K562 (cell line): ENCODE measurements at regions not wholly inside any gene's neighbourhood (a gene's known extent, or its start where the extent isn't known, plus 50 kb on each side); places are given as distances from the start of the nearest gene placed in this dataset.

Experiments used
- ATAC-seq: fragments of 200-7000 bp; cut with Tn5 transposase; 3 replicates; pipeline ENCODE4 v1.9.1; 2020; ENCODE audit warnings: moderate library complexity
- BruUV-seq: library from RNA; stranded (reverse); fragments of 400-500 nt; replicated peaks from 2 replicates; lab custom pipeline; 2021; lab: Mats Ljungman, UMichigan
- CTCF ChIA-PET: fragments of 300-600 bp; formaldehyde crosslinking; extraction: SDS; loops from one replicate; lab custom pipeline; 2021; ENCODE audit warnings: low intra/inter-chr PET ratio; lab: Yijun Ruan, JAX
- POLR2A ChIA-PET: fragments of 300-600, 350-650 bp; sonication (Branson Sonifier 250); formaldehyde crosslinking; extraction: SDS; loops from one replicate; lab custom pipeline; 2021; ENCODE audit warnings: antibody characterized with exemption, inconsistent platforms; lab: Yijun Ruan, JAX
- DNase-seq, 4 experiments: peaks; one replicate each; pipeline versions ENCODE4 v3.0.0 to v3.0.0-alpha.2; 2011 to 2018; ENCODE audit warnings: low spot score in 3 of 4, mixed read lengths in 3 of 4; ENCODE audit errors: extremely low read depth in 1 of 4
- FAIRE-seq: peaks from 2 replicates; lab custom pipeline; 2011; peaks lifted over from hg19 to GRCh38; lab: Jason Lieb, UNC
- H2AFZ ChIP-seq: 2 replicates; pipeline ENCODE4 v1.6.0; 2011; ENCODE audit warnings: low read depth, low read length, control low read depth, inconsistent platforms
- H3K27ac ChIP-seq: fragments of 200-600 bp; 3 replicates; pipeline ENCODE4 v1.8.0; 2011; ENCODE audit warnings: low read depth, mild to moderate bottlenecking, control low read depth, inconsistent platforms, low read length, moderate library complexity, mixed read lengths; ENCODE audit errors: extremely low read depth
- H3K27me3 ChIP-seq, 2 experiments: fragments of 300-600 bp in 1 of 2; 2 replicates in 1 of 2; 3 replicates in 1 of 2; pipeline versions ENCODE4 v1.6.0 to v1.8.0; 2011; ENCODE audit warnings: inconsistent platforms in 2 of 2, low read length in 2 of 2, mild to moderate bottlenecking in 1 of 2, mixed read lengths in 1 of 2, moderate library complexity in 1 of 2; ENCODE audit not compliant: control insufficient read depth in 2 of 2, insufficient read depth in 2 of 2
- H3K36me3 ChIP-seq: fragments of 300-600 bp; 3 replicates; pipeline ENCODE4 v1.8.0; 2011; ENCODE audit warnings: mild to moderate bottlenecking, low read length, inconsistent platforms; ENCODE audit not compliant: control insufficient read depth, insufficient read depth
- H3K4me1 ChIP-seq, 2 experiments: fragments of 200-600 bp in 1 of 2; replicated peaks in 1 of 2; 2 replicates in 1 of 2; 3 replicates in 1 of 2; pipeline versions ENCODE4 v1.5.1 to v1.8.0; 2011; ENCODE audit warnings: inconsistent platforms in 2 of 2, low read length in 2 of 2, mild to moderate bottlenecking in 1 of 2, mixed read lengths in 1 of 2, moderate library complexity in 1 of 2; ENCODE audit not compliant: control insufficient read depth in 2 of 2, insufficient read depth in 2 of 2
- H3K4me2 ChIP-seq: 2 replicates; pipeline ENCODE4 v1.6.1; 2011; ENCODE audit warnings: low read length, control low read depth, inconsistent platforms, mixed read lengths; ENCODE audit not compliant: insufficient read depth
- H3K4me3 ChIP-seq: fragments of 200-600 bp; sonication (generic), shearing (Covaris generic); 2 replicates; pipeline ENCODE4 v1.5.1; 2016; ENCODE audit warnings: control low read depth, inconsistent platforms
- H3K79me2 ChIP-seq: fragments of 200-600 bp; 3 replicates; pipeline ENCODE4 v1.8.0; 2011; ENCODE audit warnings: low read length, inconsistent platforms; ENCODE audit not compliant: control insufficient read depth, insufficient read depth
- H3K9ac ChIP-seq, 2 experiments: 2 replicates each; pipeline versions ENCODE4 v1.6.0 to v1.6.1; 2011; ENCODE audit warnings: low read depth in 2 of 2, low read length in 2 of 2, control low read depth in 1 of 2, inconsistent platforms in 1 of 2, mild to moderate bottlenecking in 1 of 2, mixed read lengths in 1 of 2; ENCODE audit not compliant: insufficient read depth in 1 of 2
- H3K9me1 ChIP-seq: one replicate; pipeline ENCODE4 v1.6.0; 2011; ENCODE audit warnings: inconsistent platforms, mild to moderate bottlenecking, low read length, moderate library complexity; ENCODE audit not compliant: control insufficient read depth, insufficient read depth
- H3K9me3 ChIP-seq: replicated peaks from 2 replicates; pipeline ENCODE4 v1.5.1; 2011; ENCODE audit warnings: low read depth, low read length, inconsistent platforms; ENCODE audit not compliant: control insufficient read depth, insufficient read depth
- H4K20me1 ChIP-seq: replicated peaks from 2 replicates; pipeline ENCODE4 v1.6.1; 2011; ENCODE audit warnings: low read length, inconsistent platforms, mixed read lengths; ENCODE audit not compliant: control insufficient read depth, insufficient read depth
- CCAR2 ChIP-seq: fragments of 200-400 bp; formaldehyde crosslinking; IDR thresholded peaks from 2 replicates; pipeline ENCODE4 v1.6.1; 2017; ENCODE audit warnings: mild to moderate bottlenecking, low read depth, low read length
- ETV1 ChIP-seq: fragments of 450-650 bp; conservative IDR thresholded peaks from 2 replicates; pipeline ENCODE4 v1.6.1; 2016; ENCODE audit warnings: missing genetic modification characterization, control low read depth, low read depth, missing compliant biosample characterization
- GATAD2A ChIP-seq: fragments of 450-650 bp; IDR thresholded peaks from 2 replicates; pipeline ENCODE4 v1.6.1; 2017
- GATAD2B ChIP-seq: fragments of 450-650 bp; IDR thresholded peaks from 2 replicates; pipeline ENCODE4 v1.6.1; 2017; ENCODE audit warnings: mild to moderate bottlenecking, borderline replicate concordance
- HNRNPLL ChIP-seq: fragments of 200-400 bp; formaldehyde crosslinking; IDR thresholded peaks from 2 replicates; pipeline ENCODE4 v1.6.1; 2017; ENCODE audit warnings: low read length, low read depth, mild to moderate bottlenecking; ENCODE audit not compliant: poor library complexity, severe bottlenecking
- L3MBTL2 ChIP-seq: fragments of 450-650 bp; IDR thresholded peaks from 2 replicates; pipeline ENCODE4 v1.6.1; 2016; ENCODE audit warnings: mild to moderate bottlenecking, moderate library complexity
- MCM5 ChIP-seq: fragments of 450-650 bp; IDR thresholded peaks from 2 replicates; pipeline ENCODE4 v1.6.1; 2016; ENCODE audit warnings: low read depth
- OTX1 ChIP-seq: fragments of 450-650 bp; formaldehyde crosslinking; IDR thresholded peaks from 2 replicates; pipeline ENCODE4 v1.4.0; 2022; ENCODE audit warnings: mild to moderate bottlenecking
- PREB ChIP-seq: sonication (generic); formaldehyde crosslinking; IDR thresholded peaks from 2 replicates; pipeline ENCODE4 v1.8.1; 2023; ENCODE audit warnings: mild to moderate bottlenecking, missing genetic modification reagents
- RBM14 ChIP-seq: fragments of 200-400 bp; formaldehyde crosslinking; IDR thresholded peaks from 2 replicates; pipeline ENCODE4 v1.6.1; 2018; ENCODE audit warnings: low read depth, mild to moderate bottlenecking, low read length, moderate library complexity, borderline replicate concordance; ENCODE audit not compliant: insufficient read depth
- RCOR1 ChIP-seq, 2 experiments: IDR thresholded peaks; 2 replicates each; pipeline ENCODE4 v1.6.1; 2012; ENCODE audit warnings: low read depth in 2 of 2, low read length in 2 of 2, borderline replicate concordance in 1 of 2, improper control_type of control experiment in 1 of 2
- TAL1 ChIP-seq: fragments of 450-650 bp; IDR thresholded peaks from 2 replicates; pipeline ENCODE4 v1.6.1; 2016; ENCODE audit warnings: mild to moderate bottlenecking
- XRCC5 ChIP-seq: fragments of 200-400 bp; formaldehyde crosslinking; IDR thresholded peaks from 2 replicates; pipeline ENCODE4 v1.6.1; 2017; ENCODE audit warnings: low read depth, mild to moderate bottlenecking, low read length
- ZNF12 ChIP-seq: sonication (generic); formaldehyde crosslinking; IDR thresholded peaks from 2 replicates; pipeline ENCODE4 v1.4.0; 2020; ENCODE audit warnings: mild to moderate bottlenecking, missing genetic modification reagents
- ZNF785 ChIP-seq: fragments of 250-450 bp; sonication (Bioruptor Pico); IDR thresholded peaks from 2 replicates; pipeline ENCODE4 v1.4.0; 2020; ENCODE audit warnings: mild to moderate bottlenecking
- WGBS: fragments of 100-300 bp; shearing (Covaris generic); methylation state at CpG from one replicate; pipeline ENCODE4 v1.1.6; 2016; ENCODE audit warnings: low coverage, mixed read lengths; ENCODE audit not compliant: insufficient coverage; ENCODE audit errors: missing lambda C conversion rate; 5-methylcytosine and 5-hydroxymethylcytosine counted together
- in situ Hi-C: fragments of 300-500 bp; cut with MboI; formaldehyde crosslinking; loops from 4 replicates; pipeline ENCODE4 v1.15.0; 2018; ENCODE audit warnings: inconsistent platforms, mixed read lengths
- intact Hi-C: fragments of 100-400 bp; cut with micrococcal nuclease; formaldehyde crosslinking; loops from 2 replicates; pipeline ENCODE4 v1.14.2; 2022
- TF ChIP-seq, protein P1 (sequence below): fragments of 250-450 bp; sonication (Bioruptor Pico); IDR thresholded peaks from 2 replicates; pipeline ENCODE4 v1.4.0; 2020; ENCODE audit warnings: borderline replicate concordance
- TF ChIP-seq, protein P2 (sequence below): fragments of 450-650 bp; IDR thresholded peaks from 2 replicates; pipeline ENCODE4 v1.6.1; 2016; ENCODE audit warnings: antibody characterized with exemption
- TF ChIP-seq, protein P3 (sequence below): IDR thresholded peaks from 2 replicates; pipeline ENCODE4 v1.6.1; 2011; ENCODE audit warnings: borderline replicate concordance, low read depth, mild to moderate bottlenecking, moderate library complexity, low read length; ENCODE audit not compliant: insufficient read depth, poor library complexity, severe bottlenecking

GRCh38 chr3:28947061-28947460 is 333.8 kb upstream of the RBMS3 start (continued):
- no peak for TF ChIP-seq RBM14
- no peak for TF ChIP-seq ZNF12
- no peak for TF ChIP-seq ZNF785 (CRISPR knock-in tag)
- no peak for TF ChIP-seq GATAD2B

- in situ Hi-C loops: no loop called here
- no peak overlapping the region for H3K4me2 ChIP-seq
- TF ChIP-seq XRCC5: no peak
- TF ChIP-seq OTX1 (CRISPR knock-in tag): no peak
- TF ChIP-seq MCM5: no peak
- no peak for TF ChIP-seq L3MBTL2
- TF ChIP-seq, protein P1, sequence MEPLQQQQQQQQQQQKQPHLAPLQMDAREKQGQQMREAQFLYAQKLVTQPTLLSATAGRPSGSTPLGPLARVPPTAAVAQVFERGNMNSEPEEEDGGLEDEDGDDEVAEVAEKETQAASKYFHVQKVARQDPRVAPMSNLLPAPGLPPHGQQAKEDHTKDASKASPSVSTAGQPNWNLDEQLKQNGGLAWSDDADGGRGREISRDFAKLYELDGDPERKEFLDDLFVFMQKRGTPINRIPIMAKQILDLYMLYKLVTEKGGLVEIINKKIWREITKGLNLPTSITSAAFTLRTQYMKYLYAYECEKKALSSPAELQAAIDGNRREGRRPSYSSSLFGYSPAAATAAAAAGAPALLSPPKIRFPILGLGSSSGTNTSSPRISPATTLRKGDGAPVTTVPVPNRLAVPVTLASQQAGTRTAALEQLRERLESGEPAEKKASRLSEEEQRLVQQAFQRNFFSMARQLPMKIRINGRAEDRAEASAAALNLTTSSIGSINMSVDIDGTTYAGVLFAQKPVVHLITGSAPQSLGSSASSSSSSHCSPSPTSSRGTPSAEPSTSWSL (CRISPR knock-in tag): no peak
- TF ChIP-seq, protein P2, sequence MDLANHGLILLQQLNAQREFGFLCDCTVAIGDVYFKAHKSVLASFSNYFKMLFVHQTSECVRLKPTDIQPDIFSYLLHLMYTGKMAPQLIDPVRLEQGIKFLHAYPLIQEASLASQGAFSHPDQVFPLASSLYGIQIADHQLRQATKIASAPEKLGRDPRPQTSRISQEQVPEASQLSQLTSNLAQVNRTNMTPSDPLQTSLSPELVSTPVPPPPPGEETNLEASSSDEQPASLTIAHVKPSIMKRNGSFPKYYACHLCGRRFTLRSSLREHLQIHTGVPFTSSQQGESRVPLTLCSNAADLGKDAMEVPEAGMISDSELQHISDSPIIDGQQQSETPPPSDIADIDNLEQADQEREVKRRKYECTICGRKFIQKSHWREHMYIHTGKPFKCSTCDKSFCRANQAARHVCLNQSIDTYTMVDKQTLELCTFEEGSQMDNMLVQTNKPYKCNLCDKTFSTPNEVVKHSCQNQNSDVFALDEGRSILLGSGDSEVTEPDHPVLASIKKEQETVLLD: no peak
- no peak for TF ChIP-seq CCAR2
- TF ChIP-seq RCOR1 (IDR thresholded peaks at IDR 0.05; ENCODE audit: borderline replicate concordance in 1 of 2, low read depth in 2 of 2, low read length in 2 of 2): no peak
- no peak for TF ChIP-seq ETV1 (tag)
- TF ChIP-seq HNRNPLL: no peak
- no peak for TF ChIP-seq TAL1
- no peak for TF ChIP-seq GATAD2A
- no peak for TF ChIP-seq PREB (CRISPR knock-in tag)
- TF ChIP-seq, protein P3, sequence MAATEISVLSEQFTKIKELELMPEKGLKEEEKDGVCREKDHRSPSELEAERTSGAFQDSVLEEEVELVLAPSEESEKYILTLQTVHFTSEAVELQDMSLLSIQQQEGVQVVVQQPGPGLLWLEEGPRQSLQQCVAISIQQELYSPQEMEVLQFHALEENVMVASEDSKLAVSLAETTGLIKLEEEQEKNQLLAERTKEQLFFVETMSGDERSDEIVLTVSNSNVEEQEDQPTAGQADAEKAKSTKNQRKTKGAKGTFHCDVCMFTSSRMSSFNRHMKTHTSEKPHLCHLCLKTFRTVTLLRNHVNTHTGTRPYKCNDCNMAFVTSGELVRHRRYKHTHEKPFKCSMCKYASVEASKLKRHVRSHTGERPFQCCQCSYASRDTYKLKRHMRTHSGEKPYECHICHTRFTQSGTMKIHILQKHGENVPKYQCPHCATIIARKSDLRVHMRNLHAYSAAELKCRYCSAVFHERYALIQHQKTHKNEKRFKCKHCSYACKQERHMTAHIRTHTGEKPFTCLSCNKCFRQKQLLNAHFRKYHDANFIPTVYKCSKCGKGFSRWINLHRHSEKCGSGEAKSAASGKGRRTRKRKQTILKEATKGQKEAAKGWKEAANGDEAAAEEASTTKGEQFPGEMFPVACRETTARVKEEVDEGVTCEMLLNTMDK: no peak
Measured at GRCh38 chr3:28947751-28948150, 333.1 kb upstream of the RBMS3 start.

More at GRCh38 chr3:28947751-28948150, 333.1 kb upstream of the RBMS3 start:
- intact Hi-C loops: no loop called here
- Histone ChIP-seq H3K9me1 (no peaks in the 10 kb centered on the region), H3K27me3 (no peaks in the 10 kb centered on the region), H3K36me3 (no peaks in the 10 kb centered on the region), H3K9ac (no peak overlapping the region), H3K4me3 (no peak overlapping the region), H2AFZ (no peak overlapping the region), H4K20me1 (no peaks in the 10 kb centered on the region), H3K9me3 (peaks cover 3% of the 10 kb centered on the region), H3K27ac (no peak overlapping the region), H3K4me1 (no peaks in the 10 kb centered on the region), H3K79me2 (no peaks in the 10 kb centered on the region)
- ATAC-seq (no peak), FAIRE-seq (no peak), DNase-seq (no peak)
- WGBS: 0% methylated on average over 2 of the region's 2 CpGs
- no TSS peak for BruUV-seq
- CTCF ChIA-PET: no interaction called here
- POLR2A ChIA-PET: no interaction called here
